H4 (cell line): ENCODE measurements at regions not wholly inside any gene's neighbourhood (a gene's known extent, or its start where the extent isn't known, plus 50 kb on each side); places are given as distances from the start of the nearest gene placed in this dataset.
"Not testable (repeated sequence)": the region's sequence is repeated elsewhere in the genome, so short reads cannot be mapped to it uniquely, and the experiment has no call there.

Experiments used
- DNase-seq: peaks from one replicate; pipeline ENCODE4 v3.0.0-alpha.2; 2015; ENCODE audit warnings: low spot score

DNA sequence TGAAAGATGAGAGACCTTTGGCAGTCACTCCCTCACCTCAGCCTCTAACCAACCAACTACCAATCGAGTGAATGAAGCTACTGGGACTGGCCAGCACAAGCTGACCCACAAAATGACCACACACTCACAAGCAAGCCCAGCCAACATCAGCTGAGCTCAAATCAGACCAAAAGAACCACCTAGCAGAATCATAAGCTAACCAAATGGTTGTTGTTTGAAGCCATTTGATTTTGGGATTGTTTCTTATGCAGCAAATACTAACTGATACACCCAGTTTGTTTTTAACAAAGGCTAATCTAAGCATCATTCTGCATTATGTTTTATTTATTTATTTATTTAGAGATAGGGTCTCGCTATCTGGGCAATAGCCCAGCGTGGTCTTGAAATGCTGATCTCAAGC, 310.4 kb downstream of the SETD4 start:
- DNase-seq, result no peak

DNA sequence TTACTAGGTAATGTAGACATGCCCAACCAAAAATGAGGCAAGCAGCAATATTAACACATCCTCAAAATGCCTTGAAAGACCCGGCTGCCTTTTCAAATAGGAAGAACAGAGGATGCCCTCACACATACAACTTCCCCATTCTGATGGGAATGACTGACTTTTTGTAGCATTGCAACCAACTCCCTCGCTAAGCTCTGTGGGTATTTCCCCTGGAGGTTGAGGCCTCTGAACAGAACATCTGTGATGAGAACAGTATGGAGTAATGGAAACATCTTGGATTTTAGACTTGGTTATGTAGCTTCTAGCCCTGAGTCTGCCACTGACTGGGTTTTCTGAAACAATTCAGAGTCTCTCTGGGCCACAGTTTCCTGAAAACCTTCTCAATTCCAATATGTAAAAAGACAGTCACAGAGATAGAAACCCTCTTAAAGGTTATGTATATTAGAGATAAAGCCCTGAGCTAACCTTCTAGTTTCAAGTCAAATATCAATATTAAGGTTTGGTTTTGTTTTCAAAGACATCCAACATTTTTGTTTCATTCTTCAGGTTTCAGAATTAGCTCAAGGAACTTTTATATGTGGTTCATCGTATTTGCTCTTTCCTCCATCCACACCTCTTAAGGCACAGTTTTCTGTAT, 311.5 kb downstream of the SETD4 start:
- no peak for DNase-seq

DNA sequence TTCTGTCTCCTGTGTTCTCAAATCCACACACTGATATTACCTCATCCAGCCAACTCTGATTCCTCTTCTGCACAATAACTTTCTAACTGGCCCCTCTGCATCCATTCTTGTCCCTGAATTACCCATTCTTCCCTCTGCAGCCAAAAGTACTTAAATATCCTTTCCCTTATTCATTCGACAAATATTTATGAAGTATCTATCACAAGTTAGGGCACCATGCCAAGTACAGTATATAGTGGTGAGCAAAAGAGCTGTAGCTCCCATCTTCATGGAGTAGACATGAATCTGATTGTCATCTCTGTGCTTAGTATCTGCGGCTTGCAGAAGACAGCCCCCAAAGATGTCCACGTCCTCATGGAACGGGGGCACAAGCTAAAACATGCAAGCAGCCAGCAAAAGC, 316.8 kb downstream of the SETD4 start:
- no peak for DNase-seq

DNA sequence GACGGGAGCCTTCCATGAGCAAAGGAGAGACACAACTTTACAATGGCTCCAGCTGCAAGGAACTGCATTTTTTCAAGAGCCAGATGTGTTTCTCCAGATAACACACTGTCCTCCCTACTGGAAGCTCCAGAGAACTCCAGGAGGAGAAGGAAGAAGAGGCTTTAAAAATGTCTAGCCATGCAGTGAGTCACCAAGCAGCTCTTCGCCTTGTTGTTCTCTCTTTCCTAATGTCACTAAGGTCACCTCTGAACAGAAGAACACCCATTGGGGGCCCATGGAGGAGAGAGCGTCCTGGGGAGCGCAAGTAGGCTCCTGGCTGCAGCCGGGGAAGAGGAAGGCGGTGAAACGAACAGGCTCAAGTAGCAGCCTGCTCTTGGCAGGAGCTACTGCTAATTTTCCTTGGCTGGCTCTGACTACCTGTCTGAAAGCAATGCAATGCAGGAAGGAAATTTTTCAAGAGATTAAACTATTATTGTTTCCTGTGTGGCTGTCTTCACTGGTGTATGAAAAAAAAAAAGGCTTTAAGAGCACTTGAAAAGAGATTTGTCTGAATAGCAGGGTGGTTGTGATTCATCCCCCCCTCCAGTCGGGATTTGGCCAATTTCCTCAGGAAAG, 321.9 kb downstream of the SETD4 start:
- DNase-seq, result no peak

DNA sequence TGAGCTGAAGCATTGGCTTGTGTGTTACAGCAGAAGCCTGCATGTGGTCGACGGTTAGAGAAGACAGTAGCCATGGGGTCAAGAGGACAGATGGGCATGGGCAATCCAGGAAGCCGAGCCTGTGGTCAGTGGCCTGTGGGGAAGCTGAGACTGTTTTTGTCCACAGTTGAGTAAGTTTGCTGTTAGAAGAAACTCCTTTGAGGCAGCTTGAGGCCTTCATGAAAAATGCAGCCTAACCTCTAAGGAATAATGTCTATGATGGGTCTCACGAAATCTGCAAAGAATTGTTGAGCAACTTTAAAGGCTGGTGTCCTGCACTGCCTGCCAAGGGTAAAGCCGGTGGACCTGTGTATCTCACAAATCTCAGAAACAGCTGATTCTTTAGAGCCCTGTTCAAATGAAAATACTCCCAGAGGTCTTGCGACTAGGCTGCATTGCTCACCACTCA, 322.4 kb downstream of the SETD4 start:
- DNase-seq, result no peak

DNA sequence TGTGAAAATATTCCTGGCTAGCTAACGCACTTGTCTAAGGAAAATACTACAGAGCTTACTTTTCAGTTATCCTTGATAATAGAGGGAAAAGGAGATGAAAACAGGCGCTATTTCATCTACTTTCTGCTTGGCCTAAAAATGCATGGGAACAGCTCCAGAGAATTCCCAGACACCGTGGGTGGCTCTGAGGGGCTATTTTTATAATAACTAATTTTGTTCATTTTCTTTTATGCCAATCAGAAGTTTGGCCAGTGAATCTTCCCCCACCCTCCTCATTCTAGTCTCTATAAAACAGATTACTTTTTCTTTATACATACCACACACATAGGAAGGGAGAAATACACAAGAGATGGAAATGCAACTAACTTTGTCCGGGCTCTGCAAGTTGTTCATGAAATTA, 322.9 kb downstream of the SETD4 start:
- no peak for DNase-seq

DNA sequence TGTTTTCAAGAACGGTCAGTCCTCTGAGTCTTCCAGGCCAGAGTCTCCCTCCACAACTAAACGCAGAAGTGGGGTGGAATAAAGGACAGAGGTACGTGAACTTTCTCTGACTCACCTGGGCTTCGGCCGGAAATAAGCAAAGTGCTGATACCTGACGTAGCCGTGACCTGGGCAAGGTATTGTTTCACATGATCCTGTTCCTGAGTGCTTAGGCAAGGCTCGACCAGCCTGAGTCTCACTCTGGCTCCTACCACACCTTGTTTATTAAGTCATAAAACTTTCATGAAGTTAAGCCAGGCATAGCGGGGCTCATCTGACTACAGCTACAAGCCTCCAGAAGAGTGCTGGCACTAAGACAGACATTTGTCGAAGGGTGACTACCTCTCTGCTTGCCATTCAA, 327.5 kb downstream of the SETD4 start:
- no peak for DNase-seq

DNA sequence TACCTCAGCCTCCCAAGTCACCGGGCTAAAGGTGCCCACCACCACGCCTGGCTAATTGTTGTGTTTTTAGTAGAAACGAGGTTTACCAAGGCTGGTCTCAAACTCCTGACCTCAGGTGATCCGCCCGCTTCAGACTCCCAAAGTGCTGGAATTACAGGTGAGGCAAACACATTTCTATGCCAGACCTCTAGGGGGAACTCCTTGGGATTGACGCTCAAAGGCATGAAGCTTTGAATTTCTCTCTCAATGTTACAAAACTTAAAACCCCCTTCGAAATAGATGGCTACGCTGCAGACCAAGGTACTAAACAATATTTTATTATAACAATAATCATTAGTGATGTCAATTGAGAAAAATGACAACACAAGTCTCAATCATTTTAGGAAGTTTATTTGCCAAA, 330.0 kb downstream of the SETD4 start:
- DNase-seq, result no peak

DNA sequence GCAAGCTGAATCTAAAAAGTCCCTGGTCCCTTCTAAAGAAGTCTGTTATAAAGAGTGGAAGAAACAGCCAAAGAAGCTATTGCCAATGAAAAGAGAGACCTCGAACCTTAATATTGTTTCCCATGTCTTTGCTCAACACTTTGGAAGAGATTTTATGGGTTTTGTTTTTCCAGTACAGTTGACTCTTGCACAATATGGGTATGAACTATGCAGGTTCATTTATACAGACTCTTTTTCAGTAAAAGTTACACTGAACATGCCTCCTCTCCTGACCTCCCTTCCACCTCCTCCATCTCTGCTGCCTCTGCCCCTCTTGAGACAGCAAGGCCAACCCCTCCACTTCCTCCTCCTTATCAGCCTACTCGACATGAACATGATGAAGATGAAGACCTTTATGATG, 332.5 kb downstream of the SETD4 start:
- no peak for DNase-seq

DNA sequence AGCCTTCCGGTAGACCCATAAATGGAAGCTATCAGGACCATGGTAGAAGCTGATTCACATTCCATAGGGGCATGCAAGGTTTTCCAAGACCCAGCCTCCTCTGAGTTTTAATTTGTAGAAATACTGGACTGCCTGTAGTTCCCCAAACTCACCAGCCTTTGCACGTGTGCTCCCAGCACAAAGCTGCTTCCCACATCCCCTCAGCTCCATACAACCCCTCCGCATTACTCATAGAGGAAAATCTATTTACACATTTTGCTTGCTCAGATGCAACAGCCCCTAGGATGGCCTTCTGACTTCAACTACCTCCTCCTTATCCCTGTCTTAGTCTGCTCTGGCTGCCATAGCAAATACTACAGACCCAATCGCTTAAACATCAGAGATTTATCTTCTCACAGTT, 336.2 kb downstream of the SETD4 start:
- DNase-seq, result no peak

DNA sequence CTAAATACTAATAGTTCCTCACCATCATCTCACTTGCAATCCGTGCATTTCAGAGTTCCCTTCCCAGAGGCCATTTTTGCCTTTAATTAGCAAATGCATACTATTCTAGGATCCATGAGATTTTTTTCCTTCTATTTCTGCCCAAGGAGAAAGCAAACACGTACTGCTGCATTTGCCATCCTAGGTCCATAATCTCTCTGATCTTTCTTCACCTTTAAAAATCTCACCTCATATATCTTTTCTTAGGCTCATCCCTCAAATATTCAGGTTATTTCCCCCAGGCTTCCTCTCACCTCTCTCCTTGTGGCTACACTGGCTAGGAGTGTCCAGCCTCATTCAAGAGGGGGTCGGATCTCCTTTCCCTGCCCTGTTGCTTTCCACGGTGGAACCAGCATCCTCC, 338.6 kb downstream of the SETD4 start:
- DNase-seq, result no peak

DNA sequence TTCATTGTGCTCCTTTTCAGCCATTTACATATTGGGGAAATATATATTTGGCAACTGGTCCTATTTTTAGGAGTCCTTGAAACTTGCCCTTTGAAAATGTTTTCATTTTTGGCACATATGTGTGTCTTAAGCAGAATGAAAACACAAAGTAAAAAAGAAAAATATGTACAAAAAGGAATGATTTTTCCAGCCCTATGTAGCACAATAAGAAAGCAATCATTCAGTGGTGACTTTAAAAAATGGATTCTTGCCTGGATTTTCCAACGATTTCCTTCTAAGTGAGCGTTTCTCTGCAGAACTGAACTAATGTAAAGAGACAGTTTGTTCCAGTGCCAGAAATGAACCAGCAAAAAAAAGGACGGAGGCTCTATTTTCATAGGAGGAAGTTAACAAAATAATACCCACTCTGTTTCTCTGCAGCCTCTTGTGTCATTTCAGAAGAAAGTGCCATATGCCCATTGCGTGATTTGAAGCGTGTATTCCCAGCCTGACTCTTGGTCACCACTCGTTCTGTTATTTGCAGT, 340.1 kb downstream of the SETD4 start:
- DNase-seq, result no peak

DNA sequence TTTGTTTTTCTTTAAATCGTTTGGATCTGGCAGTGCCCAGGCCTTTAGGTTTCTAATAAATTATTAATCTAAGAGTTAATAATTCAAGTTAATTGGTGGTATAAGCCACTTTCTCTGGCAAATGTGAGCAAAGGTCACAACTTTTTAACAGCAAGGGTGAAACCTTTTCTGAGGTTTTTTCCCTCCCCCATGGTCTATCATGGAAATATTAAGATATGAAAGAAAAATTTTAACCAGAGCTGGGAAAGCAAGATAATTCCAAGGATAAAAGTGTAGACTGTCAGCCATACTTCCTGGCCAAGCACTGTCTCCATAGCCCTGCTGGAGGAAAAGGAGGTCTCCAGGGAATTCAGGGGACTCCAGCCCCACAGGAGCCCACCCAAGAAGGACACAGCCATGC, 341.2 kb downstream of the SETD4 start:
- no peak for DNase-seq

DNA sequence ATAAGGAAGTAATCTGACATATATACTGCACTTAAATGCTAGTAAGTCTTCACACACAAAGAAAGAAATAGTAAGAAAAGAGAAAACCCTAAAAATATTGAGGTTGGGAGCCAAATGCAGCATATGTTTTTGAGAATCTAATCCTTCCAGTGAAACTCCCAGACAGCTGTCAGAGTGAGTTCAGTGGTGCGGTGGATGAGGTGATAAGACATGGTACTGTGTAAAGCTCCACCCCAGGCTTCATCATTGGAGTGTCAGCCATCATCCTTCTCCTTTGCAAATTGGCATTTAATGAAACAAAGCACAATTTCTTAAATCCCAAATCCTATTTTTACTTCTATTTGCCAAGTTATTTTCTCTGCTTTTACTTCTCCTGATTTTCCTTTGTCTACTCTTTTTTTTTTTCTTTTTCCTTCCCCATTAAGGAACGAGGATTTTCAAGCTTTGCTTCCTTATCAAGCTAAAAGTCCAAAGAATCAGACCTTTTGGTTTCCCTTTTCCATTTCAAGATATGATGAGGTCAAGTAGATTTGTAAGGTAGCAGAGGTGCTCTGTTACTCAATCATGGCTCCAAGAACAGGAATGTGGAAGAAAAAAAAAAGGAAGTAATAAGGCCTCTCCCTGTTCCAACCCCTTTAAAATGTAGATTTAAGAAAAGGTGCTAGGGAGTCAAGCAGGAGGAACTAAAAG, 343.3 kb downstream of the SETD4 start:
- DNase-seq, result no peak

DNA sequence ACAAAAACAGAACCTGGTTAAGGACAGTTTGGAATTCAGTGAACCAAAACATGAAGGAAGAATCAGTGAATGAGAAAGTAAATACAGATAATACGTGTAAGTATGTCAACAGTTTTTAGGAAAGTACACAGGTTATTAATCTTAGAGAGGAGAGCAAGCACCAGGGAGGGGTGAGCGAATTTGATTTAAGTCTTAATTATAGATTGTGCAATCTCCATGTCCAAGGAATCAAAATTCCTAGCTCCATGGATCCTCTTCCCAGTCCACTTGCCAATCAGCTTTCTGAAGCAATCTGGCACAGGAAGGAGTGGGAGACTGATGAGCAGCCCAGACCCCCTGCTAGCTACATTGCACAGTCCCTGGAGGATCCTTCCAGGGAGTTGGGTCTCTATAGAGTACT, 346.4 kb downstream of the SETD4 start:
- DNase-seq, result no peak

DNA sequence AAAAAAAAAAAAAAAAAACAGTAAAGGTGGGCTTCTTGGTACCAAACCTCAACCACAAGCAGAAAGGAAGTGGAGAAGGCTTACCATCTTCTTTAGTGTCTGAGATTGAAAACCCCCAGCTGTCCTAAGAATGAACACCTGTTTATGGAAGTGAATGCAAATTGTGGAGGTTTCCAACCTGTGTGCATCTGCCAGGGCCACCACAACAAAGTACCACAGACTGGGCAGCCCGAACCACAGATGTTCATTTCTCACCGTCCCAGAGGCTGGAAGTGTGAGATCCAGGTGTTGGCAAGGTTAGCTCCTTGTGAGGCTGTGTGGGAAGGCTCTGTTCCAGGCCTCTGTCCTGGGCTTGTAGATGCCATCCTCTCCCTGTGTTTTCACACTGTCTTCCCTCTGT, 348.7 kb downstream of the SETD4 start:
- DNase-seq, result no peak

DNA sequence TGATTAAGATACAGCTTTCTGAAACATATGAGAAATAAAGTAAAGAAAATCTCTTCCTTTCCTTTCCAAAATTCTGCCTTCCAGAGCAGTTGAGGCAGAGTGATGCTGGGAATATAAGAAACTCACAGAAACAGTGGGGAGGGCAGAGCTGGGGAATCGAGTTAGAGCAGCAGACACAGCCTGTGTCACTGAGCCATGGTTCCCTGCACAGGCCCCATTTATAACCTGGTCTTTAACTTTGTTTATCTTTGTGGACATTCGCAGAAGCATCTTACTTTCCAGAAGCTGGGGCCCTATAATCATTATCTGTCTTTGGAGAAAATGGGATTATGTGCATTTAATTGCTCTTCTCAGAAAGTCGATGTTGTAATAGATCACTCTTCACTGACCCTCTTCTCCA, 349.1 kb downstream of the SETD4 start:
- DNase-seq, result no peak

DNA sequence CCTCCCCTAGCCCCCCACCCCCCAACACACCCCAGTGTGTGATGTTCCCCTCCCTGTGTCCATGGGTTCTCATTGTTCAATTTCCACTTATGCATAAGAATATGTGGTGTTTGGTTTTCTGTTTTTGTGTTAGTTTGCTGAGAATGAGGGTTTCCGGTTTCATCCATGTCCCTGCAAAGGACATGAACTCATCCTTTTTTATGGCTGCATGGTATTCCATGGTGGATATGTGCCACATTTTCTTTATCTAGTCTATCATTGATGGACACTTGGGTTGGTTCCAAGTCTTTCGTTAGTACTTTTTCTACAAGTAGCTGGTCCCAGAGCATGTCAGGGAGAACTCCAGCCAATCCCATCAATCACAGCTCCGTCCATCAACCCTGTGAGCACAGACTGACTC, 350.3 kb downstream of the SETD4 start:
- DNase-seq, result not testable (repeated sequence)

DNA sequence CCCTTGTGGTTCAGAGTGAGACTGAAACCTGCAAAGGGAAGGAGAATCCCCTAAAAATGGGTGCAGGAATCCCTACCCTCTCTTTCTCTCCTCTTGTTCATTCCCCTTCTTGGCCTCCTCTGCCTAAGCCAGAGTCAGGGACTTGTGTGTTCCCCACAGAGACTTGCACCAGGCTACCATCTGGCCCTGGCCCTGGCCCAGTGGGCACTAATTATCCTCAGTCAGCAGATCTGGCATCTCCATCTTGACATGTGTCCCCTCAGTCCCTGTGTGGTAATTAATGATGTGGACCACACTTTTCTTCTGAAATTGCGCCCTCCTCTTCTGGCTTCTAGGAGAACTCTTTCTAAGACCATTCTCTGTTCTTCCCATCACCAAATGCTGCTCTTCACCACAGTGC, 354.4 kb downstream of the SETD4 start:
- DNase-seq, result no peak

DNA sequence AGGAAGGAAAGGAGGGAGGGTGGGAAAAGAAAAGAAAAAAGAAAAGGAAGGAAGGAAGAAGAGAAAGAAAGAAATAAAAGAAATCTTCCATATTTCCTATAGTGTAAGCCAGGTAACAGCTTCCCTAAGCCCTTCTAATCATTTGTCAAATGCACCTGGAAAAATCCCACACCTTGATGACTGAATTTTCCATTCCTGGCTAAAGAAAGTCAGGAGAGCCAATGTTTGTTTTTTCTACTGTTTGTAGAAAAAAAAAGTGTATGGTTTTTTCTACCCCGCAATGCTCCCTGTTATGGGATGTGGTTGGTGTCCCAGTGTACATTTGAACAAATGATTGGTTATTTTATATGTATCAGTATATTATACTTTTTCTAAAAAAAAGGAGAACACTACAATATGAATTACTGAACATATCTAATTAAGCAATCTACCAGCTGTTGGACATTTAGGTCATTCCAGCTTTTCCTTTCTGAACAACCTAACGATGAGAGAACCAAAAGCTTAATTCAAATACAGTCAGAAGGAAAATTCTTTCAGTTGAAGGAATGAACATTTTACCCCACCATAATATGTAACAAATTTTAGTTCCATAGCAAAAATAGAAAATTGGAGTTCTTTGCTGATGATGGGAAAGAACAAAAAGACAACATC, 355.0 kb downstream of the SETD4 start:
- DNase-seq, result no peak

DNA sequence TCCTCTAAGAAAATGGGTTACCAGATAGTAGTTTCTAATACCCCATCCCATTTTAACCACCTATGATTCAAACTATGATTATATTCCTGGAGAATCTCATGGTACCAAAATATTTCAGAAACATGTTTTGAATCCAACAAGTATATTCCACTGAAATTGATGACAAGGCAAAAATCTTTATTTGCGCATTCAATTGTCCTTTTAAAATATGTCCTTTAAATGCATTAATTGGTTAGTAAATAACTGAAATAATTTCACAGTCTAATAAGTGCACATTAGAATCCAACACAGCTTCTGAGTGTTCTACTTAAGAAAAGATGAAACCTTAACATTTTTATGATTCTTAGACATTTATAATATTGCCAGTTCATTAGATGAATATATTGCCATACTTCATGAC, 356.6 kb downstream of the SETD4 start:
- DNase-seq, result no peak

DNA sequence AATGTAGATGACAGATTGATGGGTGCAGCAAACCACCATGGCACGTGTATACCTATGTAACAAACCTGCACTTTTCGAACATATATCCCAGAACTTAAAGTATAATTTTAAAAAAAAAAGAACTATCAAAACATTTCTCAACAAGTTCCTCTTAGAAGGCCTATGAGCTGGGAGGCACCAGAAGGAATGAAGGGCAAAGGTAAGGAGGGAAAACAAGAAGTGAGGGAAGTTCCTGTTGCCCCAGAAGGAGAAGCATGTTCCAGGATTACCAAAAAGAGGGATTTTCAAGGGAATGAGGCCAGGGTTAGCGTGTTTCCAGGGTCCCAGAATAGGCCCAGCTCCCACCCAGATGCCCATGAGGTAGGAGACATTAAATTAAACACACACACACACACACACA, 361.0 kb downstream of the SETD4 start:
- DNase-seq, result no peak

DNA sequence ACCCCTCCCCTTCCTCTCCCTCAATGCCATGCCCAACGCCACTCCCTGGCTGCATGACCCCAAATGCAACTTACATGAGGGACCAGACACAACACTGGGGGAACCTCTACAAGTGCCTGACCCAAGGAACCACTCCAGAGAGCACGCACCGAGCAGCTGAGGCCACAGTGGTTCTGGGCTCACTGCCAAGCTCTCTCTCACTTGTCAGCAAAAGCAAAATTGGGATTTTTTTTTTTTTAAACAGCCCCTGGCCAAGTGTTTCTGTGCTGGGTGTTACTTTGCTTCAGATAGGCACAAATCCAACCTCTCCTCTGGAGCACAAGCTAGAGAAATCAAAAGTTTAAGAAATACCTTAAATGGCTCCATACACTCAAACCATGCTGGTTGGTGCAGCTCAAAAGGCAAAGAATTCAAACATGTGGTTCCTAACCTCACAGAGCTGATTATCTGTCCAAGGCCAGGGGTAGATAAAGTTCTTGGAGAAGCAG, 363.0 kb downstream of the SETD4 start:
- peak; percentile 48 for DNase-seq
